ENCODE measurements at regions not wholly inside any gene's neighbourhood (a gene's known extent, or its start where the extent isn't known, plus 50 kb on each side); places are given as distances from the start of the nearest gene placed in this dataset.
"Not testable (repeated sequence)": the region's sequence is repeated elsewhere in the genome, so short reads cannot be mapped to it uniquely, and the experiment has no call there.

DNA sequence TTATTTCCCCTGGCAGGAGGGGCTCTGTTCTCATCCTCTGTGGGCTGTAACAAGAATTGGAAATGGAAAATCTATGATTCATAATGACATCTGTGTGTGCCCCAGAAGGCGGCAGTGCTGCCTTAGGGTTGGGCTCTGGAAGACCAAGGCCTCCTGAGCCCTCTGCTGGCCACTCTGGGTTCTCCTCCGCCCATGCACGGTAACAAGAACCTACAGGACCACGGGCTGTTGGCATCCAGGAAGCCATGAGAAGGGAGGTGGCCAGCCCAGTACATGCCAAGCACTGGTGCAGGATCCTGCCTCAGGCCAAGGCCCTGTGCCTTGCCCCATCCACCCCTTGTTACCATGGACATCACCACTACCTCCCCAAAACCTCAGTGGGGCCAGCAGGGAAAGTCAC lies 454.2 kb downstream of the TP53TG3F start:
- DNase-seq (ENCODE audit: low read depth) = not testable (repeated sequence)

GRCh38 chr16:33920761-33921545 lies 461.5 kb downstream of the TP53TG3F start:
- DNase-seq (ENCODE audit: low read depth) = not testable (repeated sequence)

GRCh38 chr16:33922914-33923313 lies 463.5 kb downstream of the TP53TG3F start:
- not testable (repeated sequence) for DNase-seq (ENCODE audit: low read depth)

GRCh38 chr16:33928026-33928425 lies 468.6 kb downstream of the TP53TG3F start:
- DNase-seq (ENCODE audit: low read depth) = not testable (repeated sequence)

DNA sequence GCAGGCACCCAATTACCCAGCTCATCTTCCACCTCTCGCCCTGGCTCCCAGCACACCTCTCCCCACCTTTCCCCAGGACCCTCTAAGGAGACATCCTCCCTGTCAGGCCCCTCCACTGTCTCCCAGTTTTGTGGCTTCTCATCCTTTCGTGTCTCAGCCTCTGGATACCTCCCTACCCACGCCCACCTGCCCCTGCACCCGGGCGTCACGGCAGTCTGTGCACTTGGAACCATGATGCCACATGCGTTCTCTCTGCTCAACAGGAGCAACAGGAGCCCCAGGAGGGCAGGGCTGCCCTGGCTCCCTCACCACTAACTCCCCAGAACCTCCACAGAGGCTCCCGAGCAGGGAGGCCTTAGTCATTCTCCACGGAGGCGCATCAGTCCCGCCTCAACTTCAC lies 472.8 kb downstream of the TP53TG3F start:
- DNase-seq (ENCODE audit: low read depth) = not testable (repeated sequence)

- not testable (repeated sequence) for DNase-seq (ENCODE audit: low read depth)
Observed at GRCh38 chr16:33933039-33933438, 473.6 kb downstream of the TP53TG3F start.

- not testable (repeated sequence) for DNase-seq (ENCODE audit: low read depth)
Observed at GRCh38 chr16:33935766-33936165, 476.4 kb downstream of the TP53TG3F start.

DNA sequence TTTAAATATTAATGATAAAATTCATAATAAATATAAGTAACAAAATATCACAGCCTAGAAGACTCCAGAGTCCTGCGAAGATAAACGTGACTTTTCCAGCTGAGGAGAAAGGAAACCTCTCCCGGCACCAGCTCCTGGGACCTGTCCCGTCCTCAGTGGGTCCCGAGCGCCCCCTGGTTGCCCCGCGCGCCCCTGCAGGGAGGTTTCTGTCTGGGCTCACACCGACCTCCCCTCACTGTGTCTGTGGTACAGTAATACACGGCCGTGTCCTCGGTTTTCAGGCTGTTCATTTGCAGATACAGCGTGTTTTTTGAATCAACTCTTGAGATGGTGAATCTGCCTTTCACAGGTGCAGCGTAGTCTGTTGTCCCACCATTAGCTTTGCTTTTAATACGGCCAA lies 478.7 kb downstream of the TP53TG3F start:
- not testable (repeated sequence) for DNase-seq (ENCODE audit: low read depth)

- DNase-seq (ENCODE audit: low read depth) = not testable (repeated sequence)
Observed at GRCh38 chr16:33961536-33961935, 502.1 kb downstream of the TP53TG3F start.

- DNase-seq (ENCODE audit: low read depth) = not testable (repeated sequence)
Observed at GRCh38 chr16:33965534-33965933, 506.1 kb downstream of the TP53TG3F start.

DNA sequence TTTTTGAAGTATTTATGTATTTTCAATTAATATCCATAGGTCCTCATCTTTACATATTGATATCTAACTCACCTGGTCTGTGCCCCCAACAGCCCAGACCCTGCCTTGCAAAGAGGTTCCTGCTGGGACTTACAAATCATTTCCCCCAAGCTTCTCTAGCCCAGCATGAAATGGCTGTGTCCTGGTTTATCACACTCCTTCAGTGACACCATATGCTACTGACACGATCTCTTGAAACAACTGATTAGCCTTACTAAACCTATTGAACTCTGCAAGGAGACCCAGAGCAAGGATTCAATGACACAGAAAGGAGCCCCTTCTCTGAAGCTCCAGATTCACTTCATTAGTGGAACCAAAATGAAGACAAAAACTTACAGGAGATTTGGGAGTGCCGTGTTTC lies 507.4 kb downstream of the TP53TG3F start:
- DNase-seq (ENCODE audit: low read depth) = not testable (repeated sequence)

- DNase-seq (ENCODE audit: low read depth) = not testable (repeated sequence)
Observed at GRCh38 chr16:33974557-33974956, 515.1 kb downstream of the TP53TG3F start.

- not testable (repeated sequence) for DNase-seq (ENCODE audit: low read depth)
Observed at GRCh38 chr16:33975744-33976143, 516.3 kb downstream of the TP53TG3F start.

DNA sequence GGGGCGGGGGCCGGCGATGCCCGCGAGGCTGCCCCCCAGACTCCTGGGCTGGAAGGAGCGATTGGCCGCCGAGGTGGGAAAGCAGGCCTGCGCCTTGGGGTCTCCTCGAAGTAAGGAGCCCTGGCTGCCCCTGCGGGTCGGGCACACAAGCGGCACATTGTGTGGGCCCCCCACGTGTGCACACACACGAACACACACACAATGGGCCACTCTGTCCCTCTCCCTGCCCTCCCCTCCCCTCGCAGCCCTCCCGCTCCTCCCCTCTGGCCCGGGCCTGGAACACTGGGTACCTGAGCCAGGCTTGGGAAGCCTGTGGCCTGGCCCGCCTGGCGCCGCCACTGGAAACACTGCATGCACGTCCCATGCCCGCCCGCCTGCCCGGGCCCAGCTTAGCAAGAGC lies 517.1 kb downstream of the TP53TG3F start:
- DNase-seq (ENCODE audit: low read depth) = not testable (repeated sequence)

GRCh38 chr16:33978784-33979183 lies 519.4 kb downstream of the TP53TG3F start:
- not testable (repeated sequence) for DNase-seq (ENCODE audit: low read depth)

DNA sequence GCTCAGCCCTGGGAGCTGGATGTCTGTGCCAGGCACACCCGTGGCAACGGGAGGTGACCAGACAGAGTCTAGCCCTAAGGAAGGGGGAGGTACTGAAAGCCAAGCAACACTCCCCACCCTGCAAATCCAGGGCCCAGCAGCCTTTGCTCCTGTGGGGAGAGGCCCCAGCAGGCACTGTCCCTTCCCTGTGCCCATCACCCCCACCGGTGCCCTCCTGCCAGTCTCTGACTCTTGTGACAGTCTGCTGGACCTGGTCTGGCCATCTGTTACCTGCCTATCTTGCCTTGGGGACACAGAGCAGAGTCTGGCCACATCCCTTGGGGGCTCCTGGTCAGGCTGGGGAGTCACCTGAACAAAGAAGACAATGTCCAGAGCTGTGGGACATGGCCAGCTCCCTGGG lies 520.2 kb downstream of the TP53TG3F start:
- DNase-seq (ENCODE audit: low read depth) = not testable (repeated sequence)

DNA sequence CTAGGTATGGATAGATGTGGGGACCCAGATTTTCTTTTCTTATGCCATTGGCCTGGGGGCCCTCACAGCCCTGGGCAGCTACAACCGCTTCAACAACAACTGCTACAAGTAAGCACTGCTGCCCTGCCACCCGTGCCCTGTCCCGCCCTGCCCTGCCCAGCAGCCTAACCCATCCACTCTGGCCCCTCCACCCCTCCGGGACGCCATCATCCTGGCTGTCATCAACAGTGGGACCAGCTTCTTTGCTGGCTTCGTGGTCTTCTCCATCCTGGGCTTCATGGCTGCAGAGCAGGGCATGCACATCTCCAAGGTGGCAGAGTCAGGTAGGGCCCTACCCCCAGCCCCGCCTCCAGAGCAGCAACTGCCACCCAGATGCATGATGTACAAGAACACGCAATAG lies 521.3 kb downstream of the TP53TG3F start:
- DNase-seq (ENCODE audit: low read depth) = not testable (repeated sequence)

DNA sequence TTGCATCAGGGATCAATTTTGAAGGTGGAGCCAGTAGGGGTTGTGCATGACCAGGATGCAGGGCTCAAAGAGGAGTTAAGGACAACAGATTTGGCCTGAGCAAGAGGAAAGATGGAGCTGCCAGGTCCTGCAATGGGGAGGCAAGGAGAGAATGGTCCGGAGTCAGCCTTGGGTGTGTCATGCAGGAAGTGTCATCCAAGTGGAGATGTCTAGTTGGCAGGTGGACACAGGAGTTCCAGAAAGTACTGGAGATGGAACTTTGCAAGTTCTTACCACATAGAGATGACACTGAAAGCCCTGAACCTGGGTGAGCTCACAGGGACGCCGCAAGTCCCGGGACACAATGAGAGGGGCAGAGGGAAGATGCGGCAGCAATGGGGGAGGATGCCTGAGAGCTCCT lies 525.0 kb downstream of the TP53TG3F start:
- DNase-seq (ENCODE audit: low read depth) = not testable (repeated sequence)

GRCh38 chr16:33986521-33986920 lies 527.1 kb downstream of the TP53TG3F start:
- DNase-seq (ENCODE audit: low read depth) = not testable (repeated sequence)

- not testable (repeated sequence) for DNase-seq (ENCODE audit: low read depth)
Observed at GRCh38 chr16:33987348-33987963, 528.0 kb downstream of the TP53TG3F start.

GRCh38 chr16:33988012-33988411 lies 528.6 kb downstream of the TP53TG3F start:
- not testable (repeated sequence) for DNase-seq (ENCODE audit: low read depth)

DNA sequence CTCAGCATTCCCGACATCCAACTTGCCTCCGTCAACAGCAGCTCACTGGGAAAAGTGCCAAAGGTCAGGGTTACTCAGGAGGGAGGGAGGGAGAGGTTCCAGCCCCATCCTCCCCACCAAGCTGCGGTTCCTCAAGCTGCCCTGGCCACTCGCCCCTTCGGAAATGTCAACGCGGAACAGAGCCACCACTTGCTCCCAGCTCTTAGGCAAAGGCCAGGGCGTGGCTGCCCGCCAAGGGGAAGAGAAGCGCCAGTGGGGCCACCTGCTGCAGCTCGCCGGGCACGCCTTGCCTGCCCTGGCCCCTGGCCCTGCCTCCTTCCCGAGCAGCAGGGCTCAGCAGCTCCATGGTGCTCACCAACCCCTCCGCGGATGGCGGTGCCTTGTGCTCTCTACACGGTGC lies 531.1 kb downstream of the TP53TG3F start:
- DNase-seq (ENCODE audit: low read depth) = not testable (repeated sequence)
